SK-N-SH (cell line): ENCODE measurements at regions not wholly inside any gene's neighbourhood (a gene's known extent, or its start where the extent isn't known, plus 50 kb on each side); places are given as distances from the start of the nearest gene placed in this dataset.

ENCODE experiments used
- CTCF ChIA-PET: fragments of 300-600, 350-600 bp; formaldehyde crosslinking; extraction: SDS; loops from one replicate; lab custom pipeline; 2021; lab: Yijun Ruan, JAX
- POLR2A ChIA-PET: fragments of 350-600 bp; sonication (Branson Sonifier 250); formaldehyde crosslinking; extraction: SDS; loops from one replicate; lab custom pipeline; 2020; ENCODE audit warnings: antibody characterized with exemption, inconsistent platforms; lab: Yijun Ruan, JAX
- DNase-seq: peaks from one replicate; pipeline ENCODE4 v3.0.0; 2012
- H2AFZ ChIP-seq: fragments of 200-600 bp; sonication (generic); 2 replicates; pipeline ENCODE4 v1.8.1; 2016; ENCODE audit warnings: antibody characterized with exemption, mild to moderate bottlenecking, low read depth
- H3F3A ChIP-seq: fragments of 200-600 bp; sonication (generic); replicated peaks from 2 replicates; pipeline ENCODE3; 2016; ENCODE audit warnings: antibody characterized with exemption, mild to moderate bottlenecking; ENCODE audit not compliant: insufficient read depth
- H3K27ac ChIP-seq, 2 experiments: fragments of 200-500 bp in 1 of 2; fragments of 200-600 bp in 1 of 2; sonication (Bioruptor generic) in 1 of 2; sonication (generic), shearing (Covaris generic) in 1 of 2; 2 replicates each; pipeline versions ENCODE4 v1.5.1 to v1.6.1; 2014 to 2016; ENCODE audit warnings: low read depth in 2 of 2, inconsistent platforms in 1 of 2, low read length in 1 of 2, mild to moderate bottlenecking in 1 of 2, mixed read lengths in 1 of 2
- H3K27me3 ChIP-seq: fragments of 200-600 bp; sonication (generic), shearing (Covaris generic); 2 replicates; pipeline ENCODE4 v1.6.1; 2016; ENCODE audit warnings: mixed run types; ENCODE audit not compliant: insufficient read depth
- H3K36me3 ChIP-seq, 2 experiments: fragments of 200-500 bp in 1 of 2; fragments of 200-600 bp in 1 of 2; sonication (Bioruptor generic) in 1 of 2; sonication (generic) in 1 of 2; replicated peaks in 1 of 2; 2 replicates each; pipeline versions ENCODE3 to v1.5.1; 2014 to 2016; ENCODE audit warnings: low read length in 1 of 2, mild to moderate bottlenecking in 1 of 2; ENCODE audit not compliant: insufficient read depth in 2 of 2, control insufficient read depth in 1 of 2
- H3K4me1 ChIP-seq, 2 experiments: fragments of 200-500 bp in 1 of 2; fragments of 200-600 bp in 1 of 2; sonication (Bioruptor generic) in 1 of 2; sonication (generic), shearing (Covaris generic) in 1 of 2; 2 replicates each; pipeline versions ENCODE4 v1.5.1 to v1.6.1; 2014 to 2016; ENCODE audit warnings: low read depth in 1 of 2, low read length in 1 of 2, mixed run types in 1 of 2; ENCODE audit not compliant: insufficient read depth in 2 of 2, control insufficient read depth in 1 of 2
- H3K4me2 ChIP-seq: fragments of 200-600 bp; sonication (generic), shearing (Covaris generic); 2 replicates; pipeline ENCODE4 v1.6.1; 2017; ENCODE audit warnings: mixed run types
- H3K4me3 ChIP-seq, 2 experiments: fragments of 200-500 bp in 1 of 2; fragments of 200-600 bp in 1 of 2; sonication (Bioruptor generic) in 1 of 2; sonication (generic), shearing (Covaris generic) in 1 of 2; 2 replicates each; pipeline versions ENCODE4 v1.5.1 to v1.8.1; 2014 to 2016; ENCODE audit warnings: low read depth in 2 of 2, inconsistent platforms in 1 of 2, low read length in 1 of 2, mild to moderate bottlenecking in 1 of 2, mixed read lengths in 1 of 2, moderate library complexity in 1 of 2
- H3K79me2 ChIP-seq: fragments of 200-600 bp; sonication (generic); 2 replicates; pipeline ENCODE4 v1.8.1; 2017; ENCODE audit warnings: mild to moderate bottlenecking; ENCODE audit not compliant: insufficient read depth
- H3K9ac ChIP-seq: fragments of 200-600 bp; sonication (generic); 2 replicates; pipeline ENCODE4 v1.6.1; 2017; ENCODE audit warnings: mixed run types
- H3K9me2 ChIP-seq: fragments of 200-600 bp; sonication (generic); 2 replicates; pipeline ENCODE4 v1.6.1; 2017; ENCODE audit warnings: mixed run types
- H3K9me3 ChIP-seq: fragments of 200-600 bp; sonication (generic); 2 replicates; pipeline ENCODE4 v1.6.1; 2017; ENCODE audit warnings: mixed run types, mild to moderate bottlenecking, moderate library complexity
- H4K20me1 ChIP-seq: fragments of 200-600 bp; sonication (generic); 2 replicates; pipeline ENCODE4 v1.6.1; 2017; ENCODE audit warnings: mild to moderate bottlenecking, mixed run types; ENCODE audit not compliant: insufficient read depth
- CHD2 ChIP-seq: fragments of 150-350 bp; IDR thresholded peaks from 2 replicates; pipeline ENCODE4 v1.6.1; 2018; ENCODE audit warnings: low read length; ENCODE audit not compliant: partially characterized antibody
- EP300 ChIP-seq, 2 experiments: IDR thresholded peaks; 2 replicates each; pipeline versions ENCODE4 v1.4.0 to v1.6.1; 2012; ENCODE audit warnings: borderline replicate concordance in 1 of 2, low read depth in 1 of 2, low read length in 1 of 2
- FOSL2 ChIP-seq: IDR thresholded peaks from 2 replicates; pipeline ENCODE4 v1.4.0; 2012; ENCODE audit warnings: low read depth, mild to moderate bottlenecking, moderate library complexity, borderline replicate concordance
- GATA2 ChIP-seq: sonication (generic); formaldehyde crosslinking; IDR thresholded peaks from 2 replicates; pipeline ENCODE4 v1.5.0; 2020; ENCODE audit warnings: mild to moderate bottlenecking, missing genetic modification reagents
- POLR2AphosphoS5 ChIP-seq: IDR thresholded peaks from 2 replicates; pipeline ENCODE4 v1.6.1; 2012; ENCODE audit warnings: low read depth, low read length
- REST ChIP-seq: IDR thresholded peaks from 2 replicates; pipeline ENCODE4 v1.6.1; 2012; ENCODE audit warnings: mild to moderate bottlenecking, low read depth, low read length, moderate library complexity
- TAF1 ChIP-seq: IDR thresholded peaks from 2 replicates; pipeline ENCODE4 v1.6.1; 2012; ENCODE audit warnings: low read depth, mild to moderate bottlenecking, low read length, moderate library complexity, borderline replicate concordance
- TEAD4 ChIP-seq: IDR thresholded peaks from 2 replicates; pipeline ENCODE4 v1.4.0; 2012; ENCODE audit warnings: mild to moderate bottlenecking, borderline replicate concordance; ENCODE audit not compliant: insufficient read depth
- whole genome bisulfite sequencing: methylation state at CpG from one replicate; pipeline ENCODE4 v1.1.6; 2017; ENCODE audit warnings: low lambda C conversion rate; 5-methylcytosine and 5-hydroxymethylcytosine counted together
- TF ChIP-seq, protein P1 (sequence below): fragments of 150-350 bp; IDR thresholded peaks from 2 replicates; pipeline ENCODE4 v1.6.1; 2017; ENCODE audit warnings: antibody characterized with exemption, low read length, low read depth, borderline replicate concordance

GRCh38 chr3:178397836-178398235 is 138.4 kb upstream of the KCNMB2 start:
- Histone ChIP-seq H3K36me3 (no peaks in the 10 kb centered on the region), H4K20me1 (no peaks in the 10 kb centered on the region), H3K79me2 (no peaks in the 10 kb centered on the region), H3K9me3 (peaks cover 6% of the 10 kb centered on the region; the same call in 1 of the 2 replicates), H3K4me1 (peaks cover 0 to 1% of the 10 kb centered on the region in 2 experiments; a peak in 1 of 4 replicates), H3K4me2 (no peak overlapping the region), H2AFZ (no peak overlapping the region), H3K9me2 (no peaks in the 10 kb centered on the region), H3K4me3 (no peak overlapping the region), H3K27ac (no peak overlapping the region), H3F3A (peaks cover 4% of the 10 kb centered on the region), H3K27me3 (no peaks in the 10 kb centered on the region), H3K9ac (no peak overlapping the region)
- CTCF ChIA-PET, result no interaction called here
- WGBS, result 94% methylated on average over 1 of the region's 1 CpG
- POLR2A ChIA-PET, result no interaction called here
- TF ChIP-seq FOSL2, result no peak
- no peak for TF ChIP-seq EP300 (IDR thresholded peaks at IDR 0.05; ENCODE audit: borderline replicate concordance in 1 of 2, low read depth in 1 of 2, low read length in 1 of 2)
- TF ChIP-seq CHD2, result no peak
- no peak for DNase-seq

DNA sequence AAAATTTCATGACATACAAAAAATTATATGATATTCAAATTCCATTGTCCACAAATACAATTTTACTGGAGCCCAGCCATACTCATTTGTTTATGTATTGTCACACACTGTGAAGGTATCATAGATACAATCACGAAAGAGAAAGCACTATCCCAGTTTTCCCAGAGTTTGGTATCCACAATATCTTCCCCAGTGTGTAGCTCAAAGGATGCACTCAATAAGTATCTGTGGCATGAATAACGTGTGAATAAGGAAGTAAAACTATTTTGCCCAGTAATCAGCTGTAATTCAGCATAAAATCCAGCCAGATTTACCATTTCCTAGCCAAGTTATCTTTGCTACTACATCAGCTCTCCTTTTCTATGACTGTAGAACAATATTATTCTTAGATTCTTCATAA is 131.3 kb upstream of the KCNMB2 start:
- CTCF ChIA-PET, result interaction anchor here (1.5 to 2.4 kb wide), 2 partner anchors 8 to 20 kb away, joined by 3 to 10 read pairs; no protein-coding TSS in a partner anchor
- Histone ChIP-seq H3K9ac (no peak overlapping the region), H3K4me1 (no peaks in the 10 kb centered on the region), H4K20me1 (no peaks in the 10 kb centered on the region), H3K4me3 (no peak overlapping the region), H2AFZ (no peak overlapping the region), H3K27ac (no peak overlapping the region), H3K36me3 (no peaks in the 10 kb centered on the region), H3K27me3 (no peaks in the 10 kb centered on the region), H3F3A (no peaks in the 10 kb centered on the region), H3K9me3 (no peaks in the 10 kb centered on the region), H3K79me2 (no peaks in the 10 kb centered on the region), H3K9me2 (no peaks in the 10 kb centered on the region)
- DNase-seq, result no peak
- WGBS, result 32% methylated on average over 2 of the region's 2 CpGs
- TF ChIP-seq FOSL2, result no peak
- TF ChIP-seq TAF1, result no peak
- TF ChIP-seq POLR2AphosphoS5, result no peak
- no peak for TF ChIP-seq CHD2
- TF ChIP-seq REST, result no peak
- no peak for TF ChIP-seq GATA2 (CRISPR knock-in tag)
- TF ChIP-seq, protein P1, sequence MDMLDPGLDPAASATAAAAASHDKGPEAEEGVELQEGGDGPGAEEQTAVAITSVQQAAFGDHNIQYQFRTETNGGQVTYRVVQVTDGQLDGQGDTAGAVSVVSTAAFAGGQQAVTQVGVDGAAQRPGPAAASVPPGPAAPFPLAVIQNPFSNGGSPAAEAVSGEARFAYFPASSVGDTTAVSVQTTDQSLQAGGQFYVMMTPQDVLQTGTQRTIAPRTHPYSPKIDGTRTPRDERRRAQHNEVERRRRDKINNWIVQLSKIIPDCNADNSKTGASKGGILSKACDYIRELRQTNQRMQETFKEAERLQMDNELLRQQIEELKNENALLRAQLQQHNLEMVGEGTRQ, result no peak
- no peak for TF ChIP-seq TEAD4
- TF ChIP-seq, all 33 proteins: peak for 0
- H3K4me2 ChIP-seq, result no peak overlapping the region
- POLR2A ChIA-PET, result no interaction called here
